Peyer's patch (tissue), 4 donors: ENCODE measurements at regions not wholly inside any gene's neighbourhood (a gene's known extent, or its start where the extent isn't known, plus 50 kb on each side); places are given as distances from the start of the nearest gene placed in this dataset.

Experiments used
- CTCF ChIP-seq, 6 experiments: fragments of 450-650 bp in 4 of 6; fragments of 200-600 bp in 2 of 6; sonication (generic) in 1 of 6; IDR thresholded peaks; one replicate each; pipeline ENCODE4 v1.5.1; 2017 to 2019; ENCODE audit warnings: antibody characterized with exemption in 6 of 6, mild to moderate bottlenecking in 3 of 6, moderate library complexity in 1 of 6
- POLR2A ChIP-seq, 2 donors: fragments of 450-650 bp; IDR thresholded peaks; one replicate each; pipeline ENCODE4 v1.5.1; 2017; ENCODE audit warnings: antibody characterized with exemption in 2 of 2, mild to moderate bottlenecking in 2 of 2, moderate library complexity in 2 of 2

- TF ChIP-seq CTCF (IDR thresholded peaks at IDR 0.05): no peak
- no peak for TF ChIP-seq POLR2A (IDR thresholded peaks at IDR 0.05)
Measured at GRCh38 chr18:72460210-72460680, 83.9 kb downstream of the CBLN2 start.
